ENCODE measurements at regions not wholly inside any gene's neighbourhood (a gene's known extent, or its start where the extent isn't known, plus 50 kb on each side); places are given as distances from the start of the nearest gene placed in this dataset.

GRCh38 chr4:147398556-147398955 is 82.3 kb upstream of the EDNRA start (continued):
- no peak for TF ChIP-seq ZNF532 (CRISPR knock-in tag; IDR thresholded peaks at IDR 0.05; ENCODE audit: borderline replicate concordance)
- TF ChIP-seq TP53 (CRISPR knock-in tag; IDR thresholded peaks at IDR 0.05): no peak
- TF ChIP-seq ZNF138 (CRISPR knock-in tag; conservative IDR thresholded peaks at IDR 0.05): no peak
- TF ChIP-seq TEAD4 (CRISPR knock-in tag; IDR thresholded peaks at IDR 0.05): no peak
- no peak for TF ChIP-seq ZNF263 (CRISPR knock-in tag; IDR thresholded peaks at IDR 0.05; ENCODE audit: low read depth)
- TF ChIP-seq JAZF1 (CRISPR knock-in tag; IDR thresholded peaks at IDR 0.05): no peak
- TF ChIP-seq RORB (CRISPR knock-in tag; IDR thresholded peaks at IDR 0.05): no peak
- no peak for TF ChIP-seq SP1 (CRISPR knock-in tag; conservative IDR thresholded peaks at IDR 0.05)
- no peak for TF ChIP-seq SMAD4 (CRISPR knock-in tag; IDR thresholded peaks at IDR 0.05)

- H3K27ac Mint-ChIP-seq: no peak overlapping the region
- no peak for TF ChIP-seq ZNF263 (CRISPR knock-in tag; IDR thresholded peaks at IDR 0.05; ENCODE audit: low read depth)
- TF ChIP-seq ZNF671 (CRISPR knock-in tag; IDR thresholded peaks at IDR 0.05): no peak
- TF ChIP-seq FOXK1 (CRISPR knock-in tag; IDR thresholded peaks at IDR 0.05): no peak
- TF ChIP-seq ZNF232 (CRISPR knock-in tag; IDR thresholded peaks at IDR 0.05): no peak
- no peak for TF ChIP-seq ETV6 (CRISPR knock-in tag; IDR thresholded peaks at IDR 0.05)
- no peak for TF ChIP-seq PREB (CRISPR knock-in tag; IDR thresholded peaks at IDR 0.05; ENCODE audit: borderline replicate concordance)
- TF ChIP-seq ZNF219 (CRISPR knock-in tag; IDR thresholded peaks at IDR 0.05; ENCODE audit: borderline replicate concordance): no peak
- TF ChIP-seq ZBTB21 (CRISPR knock-in tag; IDR thresholded peaks at IDR 0.05; ENCODE audit: borderline replicate concordance): no peak
- no peak for TF ChIP-seq CDX4 (CRISPR knock-in tag; IDR thresholded peaks at IDR 0.05; ENCODE audit: borderline replicate concordance)
- TF ChIP-seq NFE2L1 (CRISPR knock-in tag; IDR thresholded peaks at IDR 0.05): no peak
- no peak for TF ChIP-seq CBFB (CRISPR knock-in tag; IDR thresholded peaks at IDR 0.05; ENCODE audit: low read depth)
- TF ChIP-seq FOXP1 (CRISPR knock-in tag; IDR thresholded peaks at IDR 0.05; ENCODE audit: borderline replicate concordance): no peak
- no peak for TF ChIP-seq ZNF512 (CRISPR knock-in tag; IDR thresholded peaks at IDR 0.05; ENCODE audit: borderline replicate concordance)
- H3K27me3 Mint-ChIP-seq (ENCODE audit: low read depth): no peaks in the 10 kb centered on the region; the same call in 1 of the 2 replicates
- ATAC-seq (no peak), DNase-seq (ENCODE audit: low spot score) (no peak)
- ChIA-PET CTCF (interaction anchor here (0.7 kb wide), 1 partner anchor 118 kb away, joined by 3 read pairs; no protein-coding TSS in a partner anchor), POLR2A (no interaction called here)
- H3K9me3 Mint-ChIP-seq: peaks cover 28% of the 10 kb centered on the region
- H3K36me3 Mint-ChIP-seq: peaks cover 14% of the 10 kb centered on the region
- no peak overlapping the region for H3K4me3 Mint-ChIP-seq
- no peaks in the 10 kb centered on the region for H3K4me1 Mint-ChIP-seq
These were observed 80.2 kb upstream of the EDNRA start for GRCh38 chr4:147400721-147401120.

Data from WTC11 (cell line).